ENCODE measurements at regions not wholly inside any gene's neighbourhood (a gene's known extent, or its start where the extent isn't known, plus 50 kb on each side); places are given as distances from the start of the nearest gene placed in this dataset.
"Not testable (repeated sequence)": the region's sequence is repeated elsewhere in the genome, so short reads cannot be mapped to it uniquely, and the experiment has no call there.

DNA sequence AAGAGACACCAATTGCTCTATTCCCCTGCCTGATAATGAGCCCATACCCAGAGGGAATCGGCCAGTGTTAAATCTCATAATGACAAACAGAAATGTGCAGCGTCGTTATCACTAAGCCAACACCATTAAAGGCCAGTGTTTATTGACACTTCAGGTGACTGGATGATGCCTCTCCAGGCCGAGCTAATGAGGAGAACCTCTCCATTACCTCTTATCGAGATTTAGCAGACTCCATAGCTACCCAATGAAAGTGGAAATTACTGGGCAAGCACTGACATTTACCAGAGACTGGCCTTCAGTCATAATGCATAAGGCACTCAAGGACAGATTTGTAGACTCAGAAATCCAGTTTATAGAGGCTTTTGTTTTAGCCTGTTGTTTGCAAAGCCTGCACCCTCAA, 669.5 kb downstream of the MAFB start:
- no peak for DNase-seq

DNA sequence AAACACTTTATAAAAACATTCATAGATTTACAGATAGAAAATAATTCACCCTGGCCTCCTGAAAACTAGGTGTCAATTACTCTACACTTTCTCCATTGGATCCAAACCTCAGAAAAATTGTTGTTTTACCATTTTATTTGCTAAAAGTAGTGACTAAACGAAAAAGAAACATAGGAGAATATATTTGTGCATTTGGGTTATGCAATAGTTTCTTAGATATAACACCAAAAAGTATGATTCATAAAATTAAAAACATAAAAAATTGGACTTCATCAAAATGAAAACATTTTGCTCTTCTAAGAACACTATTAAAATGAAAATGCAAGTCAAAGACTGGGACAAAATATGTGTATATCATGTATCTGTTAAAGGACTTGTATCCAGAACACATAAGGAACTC, 671.3 kb downstream of the MAFB start:
- no peak for DNase-seq

DNA sequence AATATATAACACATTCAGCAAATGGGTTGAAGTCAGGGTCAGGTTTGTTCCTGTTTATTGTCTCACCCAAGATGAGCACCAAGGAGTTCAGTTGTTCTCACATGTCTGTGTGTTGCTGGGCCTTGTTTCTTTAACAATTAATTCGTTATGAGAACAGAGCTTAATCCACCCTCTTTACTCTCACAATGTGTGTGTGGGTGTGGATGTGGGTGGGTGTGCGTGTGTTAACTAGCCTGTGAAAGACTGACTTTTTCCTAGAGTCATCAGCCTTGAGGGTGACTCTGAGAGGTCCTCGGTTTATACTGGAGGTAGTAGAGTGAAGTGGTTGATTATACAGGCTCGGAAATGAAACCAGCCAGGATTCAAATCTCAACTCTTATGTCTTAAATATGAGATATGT, 672.1 kb downstream of the MAFB start:
- no peak for DNase-seq

DNA sequence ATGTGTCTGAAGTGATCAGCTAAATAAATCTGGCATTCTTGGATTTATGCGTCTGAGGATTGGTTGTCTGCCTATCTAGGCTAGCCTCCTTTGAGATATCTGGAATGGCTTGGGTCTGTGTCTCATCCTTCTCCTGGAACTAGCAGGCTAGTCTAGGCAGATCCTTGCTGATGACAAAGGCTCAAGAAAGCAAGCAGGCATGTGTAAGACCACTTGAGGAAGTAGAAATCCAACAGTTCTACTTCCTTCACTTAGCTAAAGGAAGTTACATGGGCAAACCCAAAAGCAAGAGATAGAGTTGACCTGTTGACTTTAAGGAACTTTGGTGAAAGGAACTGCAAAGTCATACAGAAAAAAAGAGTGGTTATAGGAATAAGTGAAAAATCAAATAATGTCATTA, 672.6 kb downstream of the MAFB start:
- no peak for DNase-seq

DNA sequence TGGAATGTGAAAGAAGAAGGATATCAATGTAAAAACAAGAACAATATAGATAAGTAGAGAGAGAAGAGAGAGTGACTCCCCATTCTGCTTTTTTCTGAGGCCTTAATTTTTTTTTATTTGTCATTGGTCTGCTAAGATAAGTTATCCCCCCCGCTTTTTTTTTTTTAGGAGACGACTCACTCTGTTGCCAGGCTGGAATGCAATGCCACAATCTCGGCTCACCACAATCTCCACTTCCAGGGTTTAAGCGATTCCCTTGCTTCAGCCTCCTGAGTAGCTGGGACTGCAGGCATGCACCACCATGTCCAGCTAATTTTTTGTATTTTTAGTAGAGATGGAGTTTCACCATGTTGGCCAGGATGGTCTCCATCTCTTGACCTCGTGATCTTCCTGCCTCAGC, 677.0 kb downstream of the MAFB start:
- DNase-seq: not testable (repeated sequence)

DNA sequence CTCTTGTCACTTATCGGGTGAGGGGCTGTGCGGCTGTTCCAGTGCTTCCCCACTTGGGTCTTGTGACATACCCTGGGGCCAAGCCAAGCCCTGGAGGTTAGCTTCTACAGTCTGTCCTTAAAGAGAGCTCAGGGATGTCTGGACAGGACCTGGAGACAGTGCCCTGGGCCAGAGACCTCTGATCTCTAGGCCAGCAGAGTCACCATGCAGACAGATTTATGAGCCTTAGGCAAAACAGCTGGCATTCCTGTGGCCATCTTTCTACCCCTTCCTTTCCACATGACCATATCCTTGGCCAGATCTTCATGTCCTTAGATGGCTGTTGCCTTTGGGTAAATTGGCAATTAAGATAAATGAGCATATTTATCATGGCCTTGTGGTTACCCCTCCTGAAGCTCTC, 678.6 kb downstream of the MAFB start:
- DNase-seq: no peak

DNA sequence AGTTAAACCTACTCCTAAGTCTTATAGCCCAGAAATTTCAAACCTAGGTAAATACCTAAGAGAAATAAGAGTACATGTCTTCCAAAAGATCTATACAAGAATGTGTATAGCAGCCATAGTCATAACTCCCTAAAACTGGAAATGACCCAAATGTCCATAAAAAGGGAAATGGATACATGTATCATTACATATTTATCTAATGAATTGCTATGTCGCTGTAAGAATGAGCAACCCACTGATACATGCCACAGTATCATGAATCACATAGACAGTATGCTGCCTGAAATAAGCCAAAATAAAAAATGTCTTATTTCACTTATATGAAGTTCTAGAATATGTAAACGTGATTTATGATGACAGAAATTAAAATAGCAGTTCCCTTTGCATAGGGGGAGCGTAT, 679.5 kb downstream of the MAFB start:
- no peak for DNase-seq

DNA sequence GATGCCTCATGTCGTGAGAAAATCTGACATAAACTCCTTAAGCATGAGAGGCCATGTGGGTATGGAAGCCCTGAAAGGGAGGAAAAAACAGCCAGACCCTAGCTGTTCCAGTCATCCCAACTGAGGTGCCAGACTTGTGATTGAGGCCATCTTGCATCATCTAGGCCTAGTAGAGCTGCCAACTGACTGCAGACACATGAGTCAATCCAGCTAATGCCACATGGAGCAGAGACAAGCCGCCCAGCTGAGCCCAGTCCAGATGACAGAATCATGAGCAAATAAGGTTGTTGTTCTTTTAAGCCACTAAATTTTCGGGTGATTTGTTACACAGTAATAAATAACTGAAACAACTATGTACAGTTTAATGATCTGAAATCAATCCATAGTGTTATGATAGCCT, 680.9 kb downstream of the MAFB start:
- no peak for DNase-seq

DNA sequence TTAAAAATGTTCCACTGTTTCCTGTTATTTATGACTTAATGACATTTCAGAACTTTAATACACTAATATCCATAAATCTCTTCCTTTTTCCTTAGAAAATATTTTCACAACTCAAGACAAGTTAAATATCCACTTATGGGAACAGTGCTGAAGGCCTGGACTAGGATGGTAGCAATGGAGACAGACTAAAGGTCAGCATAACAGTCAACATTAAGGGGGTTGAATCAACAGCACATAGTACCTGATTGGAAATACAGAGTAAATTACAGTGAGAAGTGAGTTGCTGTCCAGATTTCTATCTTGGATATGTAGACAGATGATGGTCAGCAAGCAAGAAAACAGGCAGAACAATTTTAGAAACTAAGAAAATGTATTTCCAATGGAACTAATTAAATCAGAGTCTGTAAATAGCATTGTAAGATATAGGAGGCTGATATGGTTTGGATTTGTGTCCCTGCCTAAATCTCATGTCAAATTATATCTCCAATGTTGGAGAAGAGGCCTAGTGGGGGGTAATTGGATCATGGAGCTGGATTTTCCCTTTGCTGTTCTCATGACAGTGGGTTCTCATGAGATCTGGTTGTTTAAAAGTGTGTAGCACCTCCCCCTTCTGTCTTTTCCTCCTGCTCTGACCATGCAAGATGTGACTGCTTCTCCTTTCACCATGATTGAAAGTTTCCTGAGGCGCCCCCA, 682.7 kb downstream of the MAFB start:
- DNase-seq: no peak

DNA sequence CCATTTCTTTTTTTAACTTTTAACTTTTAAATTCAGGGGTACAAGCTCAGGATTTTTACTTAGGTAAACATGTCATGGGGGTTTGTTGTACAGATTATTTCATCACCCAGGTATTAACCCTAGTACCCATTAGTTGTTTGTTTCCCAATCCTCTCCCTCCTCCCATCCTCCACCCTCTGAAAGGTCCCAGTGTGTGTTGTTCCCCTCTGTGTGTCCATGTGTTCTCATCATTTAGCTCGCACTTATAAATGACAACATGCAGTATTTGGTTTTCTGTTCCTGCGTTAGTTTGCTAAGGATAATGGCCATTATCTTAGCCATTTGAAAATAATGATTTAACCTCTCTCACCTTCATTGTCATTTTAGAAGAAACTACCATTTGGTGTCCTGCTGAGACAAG, 684.9 kb downstream of the MAFB start:
- not testable (repeated sequence) for DNase-seq

DNA sequence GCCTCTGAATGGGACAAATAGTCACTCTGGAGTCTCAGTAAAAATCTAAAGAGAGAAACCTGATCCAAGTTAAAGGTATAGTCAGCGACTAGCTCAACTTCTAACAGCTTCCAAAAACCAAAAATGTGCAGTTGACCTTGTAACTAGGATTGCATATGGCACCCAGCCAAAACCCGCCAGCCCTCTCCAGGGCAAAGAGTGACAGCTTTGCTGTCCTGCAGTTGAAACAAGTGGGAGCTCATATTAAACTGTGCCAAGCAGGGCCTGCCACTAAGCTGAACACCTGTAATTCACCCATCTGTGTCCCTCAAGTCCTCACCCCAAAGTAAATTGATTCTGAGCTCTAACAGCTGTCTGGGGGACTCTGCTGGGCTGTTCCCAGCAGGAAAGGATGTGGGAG, 695.3 kb downstream of the MAFB start:
- no peak for DNase-seq

DNA sequence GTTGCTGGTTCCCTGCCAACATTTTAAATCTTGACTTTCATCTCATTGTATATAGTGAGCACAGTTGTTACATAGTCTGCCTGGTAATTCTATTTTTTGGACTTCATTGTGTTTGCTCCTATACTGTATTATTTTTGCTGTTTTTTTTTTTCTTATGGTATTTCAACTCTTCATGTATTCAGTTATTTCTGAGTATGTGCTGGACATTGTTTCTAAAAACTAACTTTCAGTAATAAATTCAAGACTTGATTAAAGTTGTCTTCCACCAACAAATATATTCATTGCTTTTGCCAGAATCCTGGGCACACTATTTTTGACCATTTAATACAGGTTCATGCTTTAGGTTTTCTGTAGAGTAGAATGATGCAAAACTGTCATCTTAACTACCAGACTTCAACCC, 698.3 kb downstream of the MAFB start:
- no peak for DNase-seq

DNA sequence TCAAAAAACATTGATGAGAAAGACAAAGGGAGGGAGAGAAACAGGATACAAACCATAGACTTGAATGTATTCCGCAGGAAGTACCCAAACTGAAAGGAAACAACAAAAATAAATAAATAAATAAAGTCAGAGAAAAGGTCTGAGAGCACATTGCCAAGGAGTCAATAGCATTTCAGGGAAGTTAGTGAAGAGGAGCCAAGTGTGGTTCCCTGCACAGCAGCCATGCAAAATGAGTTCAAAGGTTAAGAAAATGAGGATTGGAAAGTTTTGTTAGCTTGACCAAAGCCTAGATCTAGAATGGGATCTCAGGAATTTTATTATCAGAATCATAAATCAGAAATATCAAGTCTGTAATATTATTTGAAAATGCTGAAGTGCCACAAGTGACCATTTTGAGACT, 700.0 kb downstream of the MAFB start:
- DNase-seq: no peak

DNA sequence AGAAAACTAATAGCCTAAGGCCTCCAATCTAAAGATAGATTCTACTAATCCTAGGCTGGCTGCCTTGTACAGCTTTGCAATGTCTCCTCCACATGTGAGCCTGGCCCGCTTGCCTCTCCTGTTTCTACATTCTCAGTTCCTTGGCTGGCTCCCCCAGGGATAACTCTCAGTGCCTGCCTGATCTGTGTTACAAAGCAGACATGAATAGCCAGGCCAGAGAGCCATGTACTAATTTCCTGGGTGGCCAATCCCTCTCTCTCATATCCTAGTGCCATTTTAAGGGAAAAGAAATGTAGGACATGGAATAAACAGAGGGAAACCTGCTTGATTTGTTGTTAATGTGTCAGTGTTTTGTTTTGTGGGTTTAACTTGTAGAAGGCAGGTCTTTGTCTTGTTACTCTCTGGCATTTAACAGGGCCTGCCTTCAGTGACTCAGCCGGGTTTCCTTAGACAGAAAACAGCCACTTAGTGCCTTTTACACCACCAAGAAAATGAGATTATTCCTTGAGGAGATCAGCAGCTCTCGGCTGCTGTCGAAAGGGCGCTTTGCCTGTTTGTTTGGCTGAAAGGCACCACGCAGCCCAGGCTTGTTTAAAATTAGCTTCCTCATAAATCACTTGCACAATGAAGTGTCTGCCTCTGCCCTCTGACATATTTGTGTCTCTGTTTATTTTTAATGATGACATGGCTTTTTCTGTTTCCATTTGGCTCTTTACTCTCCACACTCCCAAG, 702.7 kb downstream of the MAFB start:
- DNase-seq: no peak

DNA sequence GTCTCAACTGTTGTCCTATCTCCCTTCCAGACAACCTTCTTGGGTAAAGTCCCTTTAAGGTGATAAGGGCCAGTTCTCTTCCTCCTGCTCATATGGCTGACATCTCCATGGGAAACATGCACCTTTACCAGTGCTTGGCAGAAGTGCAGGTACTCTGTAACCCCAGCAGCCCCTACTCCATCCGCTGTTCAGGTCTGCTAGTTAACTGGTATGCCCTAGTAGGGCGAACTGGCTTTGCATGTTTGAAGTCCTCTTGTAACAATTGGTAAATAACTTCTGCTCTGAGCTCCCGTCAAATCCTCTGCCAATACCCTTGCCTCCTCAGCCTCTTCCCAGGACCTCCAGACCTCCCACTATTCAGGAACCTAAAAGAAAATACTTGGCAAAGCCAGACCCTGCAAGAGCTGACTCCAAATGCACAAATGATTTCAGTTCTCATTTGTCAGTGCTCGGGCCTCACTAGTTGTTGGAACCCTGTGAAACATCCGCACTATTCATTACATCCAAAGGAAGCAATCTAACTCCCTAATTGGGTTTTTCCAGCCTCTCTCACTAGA, 703.7 kb downstream of the MAFB start:
- DNase-seq: no peak

DNA sequence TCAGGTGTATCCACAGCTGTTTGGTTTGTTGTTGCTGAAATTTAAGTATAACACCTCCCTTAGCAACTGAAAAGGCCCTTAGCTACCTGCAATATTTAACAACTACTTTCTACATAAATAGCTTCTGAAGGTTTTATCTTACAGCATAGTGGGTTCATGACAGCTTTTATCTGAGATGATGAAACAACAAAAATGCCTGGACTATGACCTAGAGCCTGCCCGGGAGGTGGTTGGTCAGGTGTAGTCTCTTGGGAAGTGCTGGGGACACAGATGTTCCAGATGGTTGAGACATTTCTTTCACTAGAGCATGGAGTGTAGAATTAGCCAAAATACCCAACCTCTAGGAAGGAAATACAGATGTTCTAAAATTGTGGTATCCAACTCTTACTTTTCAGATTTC, 705.4 kb downstream of the MAFB start:
- DNase-seq: no peak

DNA sequence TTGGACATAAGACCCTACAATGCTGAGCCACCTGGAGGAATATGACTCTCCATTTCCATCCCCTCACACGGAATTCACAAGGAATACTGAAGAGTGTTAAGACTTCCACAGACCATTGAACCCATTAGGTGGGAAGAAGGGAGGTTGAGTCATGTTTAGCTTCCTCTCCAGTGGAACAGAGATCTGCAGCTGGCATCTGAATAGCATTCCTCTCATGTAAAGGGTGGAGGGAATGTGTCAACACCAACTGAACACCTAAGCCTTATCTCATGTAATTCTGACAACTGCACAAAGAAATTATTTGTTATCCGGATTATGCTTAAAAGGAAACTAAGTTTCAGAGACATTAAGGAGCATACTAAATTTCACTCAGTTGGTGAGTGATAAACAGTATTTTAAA, 705.9 kb downstream of the MAFB start:
- no peak for DNase-seq

DNA sequence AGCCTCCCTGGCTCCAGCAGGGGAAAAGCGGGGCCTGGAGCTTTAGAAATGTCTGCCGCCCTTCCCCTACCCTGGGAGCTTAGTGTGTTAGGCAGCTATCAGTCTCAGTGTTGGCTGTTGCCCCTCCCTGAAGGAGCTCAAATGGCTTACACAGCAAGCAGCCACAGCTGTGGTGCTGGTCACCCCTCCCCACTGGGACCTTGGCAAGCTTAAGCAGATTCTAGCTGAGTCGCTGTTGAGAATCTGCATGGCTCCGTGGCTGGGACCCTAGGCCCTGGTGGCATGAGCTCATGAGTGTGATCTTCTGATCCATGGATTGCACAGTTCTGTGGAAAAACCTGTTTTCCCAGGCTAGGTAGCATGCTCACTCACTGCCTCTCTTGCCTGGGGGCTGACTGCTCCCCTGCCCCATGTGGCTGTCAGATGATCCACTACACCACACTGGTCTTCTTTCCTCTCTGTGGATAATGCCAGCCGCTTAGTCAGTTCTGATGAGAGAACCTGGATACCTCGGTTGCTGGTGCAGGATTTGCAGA, 714.0 kb downstream of the MAFB start:
- DNase-seq: no peak

DNA sequence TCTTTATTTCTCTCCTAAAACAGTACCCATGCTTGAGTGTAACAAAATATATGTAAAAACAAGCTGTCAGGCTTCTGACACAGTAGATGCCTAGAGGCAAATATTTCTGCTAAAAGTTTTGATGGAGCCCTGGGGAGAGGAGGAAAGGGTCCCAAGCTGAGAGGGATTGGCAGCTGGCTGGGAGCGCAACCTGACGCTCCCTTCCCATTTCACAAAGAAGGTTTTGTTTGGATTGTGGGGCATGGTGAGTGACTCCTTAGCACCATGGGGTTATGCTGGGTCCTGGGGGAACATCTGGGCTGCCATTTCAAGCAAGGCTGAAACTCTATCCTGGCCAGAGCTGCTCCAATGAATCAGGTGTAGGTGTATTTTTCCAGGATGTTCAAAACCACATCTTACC, 720.5 kb downstream of the MAFB start:
- DNase-seq: no peak

DNA sequence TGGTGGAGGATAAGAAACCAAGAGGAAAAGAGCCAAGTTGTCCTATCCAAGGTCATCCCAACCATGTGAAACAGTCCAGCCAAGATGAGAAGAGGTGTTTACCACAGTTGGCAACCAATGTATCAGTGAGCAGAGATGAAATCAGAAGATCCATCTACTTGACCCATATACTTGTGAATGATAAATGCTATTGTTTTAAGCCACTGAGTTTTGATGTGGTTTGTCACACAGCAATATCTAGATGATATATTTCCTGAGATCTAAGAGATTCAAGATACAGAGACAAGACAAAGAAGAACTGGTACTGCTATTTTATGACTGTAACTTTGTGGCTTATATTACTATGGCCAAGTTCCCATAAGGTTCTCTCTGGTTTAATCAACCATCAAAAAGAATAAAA, 721.2 kb downstream of the MAFB start:
- no peak for DNase-seq

DNA sequence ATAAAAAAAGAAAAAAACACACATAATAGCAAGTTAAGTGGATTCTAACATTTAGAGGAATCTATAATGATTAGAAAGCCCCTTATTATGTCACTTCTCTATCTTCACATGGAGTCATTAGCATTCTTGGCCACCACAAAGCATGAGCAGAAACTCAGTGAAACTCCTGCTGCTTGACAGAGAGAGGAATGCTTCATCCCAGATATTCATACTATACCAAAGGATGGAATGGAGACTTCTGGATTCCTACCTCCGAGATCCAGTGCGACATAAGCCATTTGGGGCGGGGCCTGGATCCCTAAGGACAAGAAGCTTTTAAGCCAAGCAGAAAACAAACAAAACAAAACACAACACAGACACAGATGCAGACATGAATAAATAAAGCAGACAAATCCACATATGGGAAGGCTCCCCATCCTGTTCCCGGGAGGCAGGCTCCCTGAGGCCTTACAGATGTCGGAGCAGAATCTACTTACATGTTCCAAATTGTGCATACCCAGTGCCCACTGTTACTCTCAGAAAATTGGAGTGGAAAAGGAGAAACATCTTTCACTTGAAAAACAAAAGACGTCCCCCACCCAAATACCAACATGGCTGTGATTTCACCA, 727.3 kb downstream of the MAFB start:
- DNase-seq: no peak

DNA sequence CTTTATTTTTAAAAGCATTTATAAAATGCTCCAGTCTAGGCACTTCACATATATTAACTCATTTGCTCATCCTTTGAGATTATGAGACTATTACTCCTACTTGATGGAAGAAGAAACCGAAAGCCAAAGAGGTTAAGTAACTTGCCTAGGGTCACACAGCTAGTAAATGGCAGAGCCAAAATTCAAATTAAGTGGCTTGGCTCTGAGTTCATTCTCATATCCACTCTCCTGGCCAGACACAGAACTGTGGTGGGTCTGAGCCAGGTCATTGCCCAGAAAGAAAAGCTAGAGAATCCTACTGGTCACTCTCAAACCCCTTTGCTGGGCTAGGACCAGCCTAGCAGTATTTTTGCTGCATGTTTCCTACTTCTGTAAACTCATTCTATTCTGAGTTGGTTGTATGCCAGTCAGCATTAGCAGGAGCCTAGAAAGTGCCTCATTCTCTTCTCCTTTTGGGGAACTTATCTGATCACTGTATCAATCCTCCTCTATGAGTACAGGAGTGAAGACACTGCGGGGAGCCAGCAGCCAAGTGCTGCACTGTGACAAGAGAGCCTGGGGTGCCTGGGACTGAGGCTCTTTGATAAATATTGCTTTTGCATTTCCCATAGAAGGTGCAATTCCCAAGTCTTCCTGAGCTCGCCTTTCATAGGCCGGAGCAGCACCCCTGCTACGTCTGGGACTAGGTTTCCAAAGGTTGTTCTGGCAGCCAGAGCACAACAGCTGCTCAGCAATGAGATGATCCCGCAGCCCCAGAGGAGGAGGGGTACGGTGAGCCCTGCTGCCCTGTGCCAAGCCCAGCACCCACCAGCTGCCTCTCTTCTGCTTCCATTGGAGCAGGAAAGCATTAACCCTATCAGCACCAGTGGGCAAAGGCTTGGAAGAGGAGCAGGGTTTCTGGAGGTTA, 728.3 kb downstream of the MAFB start:
- DNase-seq: no peak

DNA sequence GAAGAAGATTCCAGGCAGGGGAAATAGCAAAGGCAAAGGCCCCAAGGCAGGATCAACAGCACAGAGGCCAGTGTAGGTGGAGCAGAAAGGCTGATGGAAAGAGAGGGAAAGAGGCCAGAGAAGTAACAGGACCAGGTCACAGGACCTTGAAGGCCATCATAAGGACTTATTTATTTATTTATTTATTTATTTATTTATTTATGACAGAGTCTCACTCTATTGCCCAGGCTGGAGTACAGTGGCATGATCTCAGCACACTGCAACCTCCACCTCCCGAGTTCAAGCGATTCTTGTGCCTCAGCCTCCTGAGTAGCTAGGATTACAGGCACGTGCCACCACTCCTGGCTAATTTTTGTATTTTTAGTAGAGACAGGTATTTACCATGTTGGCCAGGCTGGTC, 731.1 kb downstream of the MAFB start:
- DNase-seq: not testable (repeated sequence)

All from AML-193 (cell line).